Stimulated activated naive CD4-positive, alpha-beta T cell treated with Interleukin-2 at 50 U/mL for 16 hours (primary cell): ENCODE measurements at regions not wholly inside any gene's neighbourhood (a gene's known extent, or its start where the extent isn't known, plus 50 kb on each side); places are given as distances from the start of the nearest gene placed in this dataset.
"Not testable (repeated sequence)": the region's sequence is repeated elsewhere in the genome, so short reads cannot be mapped to it uniquely, and the experiment has no call there.

ENCODE experiments used
- DNase-seq: peaks from one replicate; lab custom pipeline; 2025; lab: John Stamatoyannopoulos, UW

DNA sequence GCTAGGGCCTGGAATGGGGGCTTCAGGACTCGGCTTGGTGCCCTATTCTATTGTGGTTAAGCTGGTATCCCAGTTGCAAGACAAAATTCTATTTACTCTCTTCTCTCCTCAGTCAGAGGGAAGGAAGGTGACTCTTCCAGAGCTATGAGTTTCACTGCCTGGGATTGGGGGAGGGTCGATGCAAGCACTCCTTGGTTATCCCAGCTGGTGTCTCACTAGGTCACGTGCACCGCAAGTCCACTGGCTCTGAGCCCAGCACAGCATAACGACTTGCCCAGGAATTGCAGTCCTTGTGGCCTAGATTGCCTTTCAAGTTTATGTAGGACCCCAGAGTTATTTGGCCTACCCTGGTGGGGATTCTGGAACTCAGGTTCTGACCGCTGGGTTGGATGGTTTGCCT, 958.8 kb downstream of the IGSF11 start:
- no peak for DNase-seq

DNA sequence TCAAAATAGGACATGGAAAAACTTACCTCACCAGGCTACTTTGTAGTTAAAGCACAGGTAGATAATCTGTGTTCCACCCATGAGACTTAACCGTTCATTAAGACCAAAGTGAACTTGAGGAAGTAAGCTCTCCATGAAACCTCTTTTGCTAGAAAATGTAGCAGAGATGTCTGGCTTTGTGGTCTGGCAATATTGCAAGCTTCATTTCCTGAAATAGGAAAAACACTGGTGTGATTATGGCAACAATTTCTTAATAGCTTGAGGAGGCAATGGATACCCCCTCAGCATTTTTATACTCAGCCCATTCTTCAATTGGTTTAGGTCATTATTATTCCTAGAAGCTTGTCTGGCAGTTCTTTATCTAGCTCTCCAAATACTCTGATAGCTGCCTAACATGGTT, 957.3 kb downstream of the IGSF11 start:
- DNase-seq, result no peak

DNA sequence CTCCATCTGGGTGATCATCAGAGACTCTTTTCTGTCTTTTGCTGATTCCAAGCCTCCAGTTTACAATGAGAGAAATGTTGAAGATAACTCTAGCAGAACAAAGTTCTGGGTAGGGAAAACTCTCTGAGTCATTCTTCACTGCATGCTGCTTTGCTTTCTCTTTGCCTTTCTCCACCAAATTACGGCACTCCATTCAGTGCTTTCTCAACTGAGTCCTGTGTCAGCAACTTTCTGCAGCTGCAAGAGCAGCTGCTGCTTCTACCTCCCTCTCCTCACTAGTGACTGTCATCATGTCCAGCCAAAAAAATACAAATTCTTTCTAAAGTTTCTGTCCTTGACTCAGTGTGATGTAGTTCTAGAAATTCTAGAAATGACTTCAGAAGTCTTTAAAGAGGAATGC, 953.8 kb downstream of the IGSF11 start:
- no peak for DNase-seq

DNA sequence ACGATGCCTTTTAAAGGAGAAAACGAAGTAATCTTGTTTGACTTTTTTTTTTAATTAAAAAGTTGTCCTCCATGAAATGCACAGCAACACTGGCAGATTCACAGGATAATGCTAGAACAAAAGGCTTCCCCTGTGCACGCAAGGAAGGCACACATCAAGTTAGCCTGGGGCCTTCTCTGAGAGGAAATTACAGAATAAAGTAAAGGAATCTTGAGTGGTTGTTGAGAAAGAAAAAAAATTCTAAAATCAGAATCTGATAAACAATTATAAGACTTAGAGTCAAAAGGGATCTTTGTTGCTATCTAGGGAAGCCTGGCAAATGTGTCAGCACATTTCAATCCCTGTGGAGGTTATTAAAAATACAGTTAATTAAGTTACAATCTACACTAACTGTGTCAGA, 946.0 kb downstream of the IGSF11 start:
- DNase-seq, result no peak

DNA sequence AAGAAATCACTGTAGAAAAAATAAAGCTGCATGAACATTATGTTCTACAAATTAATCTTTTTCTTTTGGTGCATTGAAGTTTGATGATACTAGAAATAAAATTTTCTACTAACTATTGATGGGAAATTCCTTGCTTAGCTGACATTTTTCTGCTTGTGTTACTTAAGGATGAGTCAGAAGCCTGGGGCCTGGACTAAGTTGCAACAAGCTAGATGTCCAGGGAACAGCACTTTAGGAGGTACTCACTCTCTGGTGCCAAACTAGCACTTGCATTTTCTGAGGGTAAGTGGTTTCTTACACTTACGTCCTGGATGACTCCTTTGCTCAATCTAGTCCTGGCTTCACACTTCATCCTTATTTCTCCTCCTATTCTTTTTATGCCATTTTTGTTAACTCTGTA, 945.1 kb downstream of the IGSF11 start:
- DNase-seq, result no peak

DNA sequence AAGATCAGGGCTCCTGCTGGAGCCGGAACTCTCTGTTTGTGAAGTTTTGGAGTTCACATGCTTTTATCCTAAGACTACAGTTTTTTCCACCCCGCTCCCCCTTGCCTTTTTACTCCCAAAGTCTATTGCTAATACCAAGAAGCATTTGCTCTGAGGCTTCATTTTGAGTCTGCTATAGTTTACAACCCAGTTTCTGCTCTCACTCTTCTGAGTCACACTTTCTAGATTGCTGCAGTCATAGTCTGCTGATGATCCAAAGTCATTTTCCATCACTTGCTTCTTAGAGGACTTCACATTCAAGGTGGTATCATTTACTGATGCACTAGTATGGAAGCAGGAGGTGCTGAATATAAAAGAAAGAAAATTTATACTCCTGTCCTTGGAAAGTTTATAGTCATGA, 937.4 kb downstream of the IGSF11 start:
- DNase-seq, result no peak

DNA sequence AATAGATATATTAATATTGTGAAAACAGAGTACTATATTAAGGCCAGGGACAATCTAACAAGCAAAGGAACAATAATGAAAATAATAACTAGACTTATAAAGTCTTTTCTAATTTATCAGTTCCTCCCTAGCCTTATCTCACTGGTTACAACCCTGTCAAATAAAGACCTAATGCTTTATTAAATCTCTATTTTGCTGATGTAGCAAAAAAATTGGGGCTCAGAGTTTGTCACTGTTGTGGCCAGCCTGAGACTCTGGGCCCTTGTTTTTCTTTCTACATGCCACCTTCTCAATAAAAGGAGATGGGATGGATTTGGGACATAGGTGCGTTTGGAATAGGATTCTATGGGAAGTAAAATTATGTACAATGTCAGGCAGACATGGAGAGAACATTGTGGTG, 937.0 kb downstream of the IGSF11 start:
- no peak for DNase-seq

DNA sequence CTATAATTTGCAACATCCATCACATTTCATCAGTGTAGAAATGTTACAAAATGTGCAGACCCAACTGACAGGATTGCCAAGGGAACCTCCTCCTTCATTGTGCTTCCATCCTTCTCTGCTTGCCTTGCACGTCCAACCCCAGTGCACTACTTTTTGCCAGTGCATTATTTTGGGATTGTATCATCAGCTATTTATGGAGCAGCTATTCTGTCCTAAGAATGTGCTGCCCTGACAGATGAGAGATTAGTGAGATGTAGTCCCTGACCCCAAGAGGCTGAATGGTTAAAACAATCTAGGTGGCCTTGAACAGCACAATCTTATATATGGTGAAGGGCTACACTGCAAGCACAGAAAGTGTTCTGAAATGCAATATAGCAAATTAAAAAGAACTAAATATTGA, 935.8 kb downstream of the IGSF11 start:
- no peak for DNase-seq

DNA sequence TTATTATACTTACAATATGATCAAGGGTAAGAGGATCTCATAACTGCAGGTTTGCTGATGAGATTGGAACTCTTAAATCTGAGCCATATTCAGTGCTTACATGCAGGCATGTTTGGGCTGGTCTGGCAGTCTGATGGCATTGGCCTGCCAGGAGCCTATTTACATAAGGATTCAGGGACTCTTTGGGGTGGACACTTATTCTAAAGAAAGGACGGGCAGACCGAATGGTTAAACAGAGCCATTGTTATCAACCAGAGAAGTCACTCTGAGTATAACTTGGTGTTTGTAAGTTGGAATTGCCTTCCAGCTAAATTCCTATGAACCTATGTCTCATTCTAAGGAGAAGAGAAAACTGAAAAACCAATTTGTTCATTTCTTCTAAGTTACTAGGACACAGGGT, 932.8 kb downstream of the IGSF11 start:
- no peak for DNase-seq

DNA sequence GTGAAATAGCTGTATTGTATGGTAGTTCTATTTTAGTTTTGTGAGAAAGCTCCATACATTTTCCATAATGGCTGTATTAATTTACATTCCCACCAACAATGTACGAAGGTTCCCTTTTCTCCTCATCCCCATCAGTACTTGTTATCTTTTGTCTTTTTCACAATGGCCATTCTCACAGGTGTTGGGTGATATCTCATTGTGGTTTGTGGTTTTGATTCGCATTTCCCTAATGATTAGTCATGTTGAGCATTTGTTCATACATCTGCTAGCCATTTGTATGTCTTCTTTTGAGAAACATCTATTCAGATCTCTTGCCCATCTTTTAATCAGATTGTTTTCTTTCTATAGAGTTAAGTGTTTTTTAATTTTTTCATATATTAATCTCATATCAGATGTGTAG, 931.9 kb downstream of the IGSF11 start:
- DNase-seq, result no peak

DNA sequence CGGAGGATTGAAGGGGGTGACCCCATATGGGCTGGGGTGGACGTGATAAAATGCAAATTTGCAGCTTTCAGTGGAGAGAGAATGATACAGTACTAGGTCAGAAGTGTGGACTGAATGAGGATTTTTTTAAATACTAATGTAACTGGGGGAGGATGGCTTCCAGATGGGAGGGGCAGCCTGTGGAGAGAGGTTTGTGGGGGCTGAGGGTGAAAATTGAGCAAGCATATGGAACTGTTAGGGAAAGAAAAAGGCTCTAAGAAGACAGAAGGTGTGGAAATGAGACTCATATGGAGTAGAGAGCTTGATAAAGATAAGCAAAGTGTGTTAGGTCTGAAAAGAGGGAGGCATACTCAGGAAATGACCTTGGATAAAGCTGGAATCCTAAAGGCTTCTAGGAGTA, 926.4 kb downstream of the IGSF11 start:
- DNase-seq, result no peak

DNA sequence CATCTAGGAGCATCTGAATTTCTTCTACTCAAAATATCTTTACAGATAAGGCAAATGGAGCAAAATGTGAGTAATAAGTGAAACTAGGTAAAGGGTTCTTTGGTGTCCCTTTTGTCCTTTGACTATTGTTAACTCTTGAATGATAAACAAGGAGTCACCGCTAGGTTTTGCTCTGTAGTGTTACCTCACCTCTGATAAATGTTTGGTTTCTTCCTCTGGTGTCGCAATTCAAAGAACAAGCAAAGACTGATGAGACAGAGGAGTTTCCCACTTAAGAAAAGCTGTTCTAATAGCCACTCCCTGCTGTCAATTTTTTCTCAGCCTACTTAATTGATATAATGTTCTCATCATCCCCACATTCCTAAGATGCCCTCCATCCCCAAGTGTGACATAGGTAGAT, 925.9 kb downstream of the IGSF11 start:
- DNase-seq, result no peak

DNA sequence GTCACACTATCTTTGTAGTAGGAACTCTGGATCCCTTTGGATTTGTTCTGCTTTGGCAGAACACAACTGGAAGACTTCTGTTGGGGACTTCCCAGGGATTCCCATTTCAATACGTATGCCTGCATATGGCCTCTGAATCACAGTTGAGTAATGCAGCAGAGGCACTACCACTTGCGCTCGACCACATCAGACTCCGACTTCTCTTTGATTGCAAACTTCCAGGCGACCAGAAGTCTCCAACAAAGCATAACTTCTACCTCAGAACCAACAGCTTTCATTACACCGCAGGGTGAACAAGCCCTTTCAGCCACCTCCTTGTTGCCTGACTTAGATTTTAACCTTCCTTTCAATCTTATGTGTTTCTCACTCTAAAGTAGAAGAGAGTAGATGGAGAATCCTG, 924.4 kb downstream of the IGSF11 start:
- DNase-seq, result no peak

DNA sequence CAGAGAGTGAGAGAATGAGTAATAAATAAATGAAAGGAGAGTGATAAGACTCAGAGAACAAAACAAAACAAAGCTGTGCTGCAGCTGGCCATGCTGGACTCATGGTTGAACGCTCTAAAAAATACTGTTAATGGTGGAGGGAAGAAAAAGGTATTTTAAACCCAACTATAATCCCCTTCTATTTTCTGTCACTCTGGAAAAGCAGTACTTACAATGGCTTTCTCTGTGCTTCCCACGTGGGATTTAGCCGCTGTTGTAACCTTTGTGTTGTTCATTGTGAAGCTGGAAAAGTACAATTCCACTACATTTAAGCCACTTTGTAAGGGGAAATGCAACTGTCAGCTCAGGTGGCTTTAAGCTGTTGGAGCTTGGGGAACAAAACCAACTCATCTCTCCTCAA, 917.7 kb downstream of the IGSF11 start:
- DNase-seq, result no peak

DNA sequence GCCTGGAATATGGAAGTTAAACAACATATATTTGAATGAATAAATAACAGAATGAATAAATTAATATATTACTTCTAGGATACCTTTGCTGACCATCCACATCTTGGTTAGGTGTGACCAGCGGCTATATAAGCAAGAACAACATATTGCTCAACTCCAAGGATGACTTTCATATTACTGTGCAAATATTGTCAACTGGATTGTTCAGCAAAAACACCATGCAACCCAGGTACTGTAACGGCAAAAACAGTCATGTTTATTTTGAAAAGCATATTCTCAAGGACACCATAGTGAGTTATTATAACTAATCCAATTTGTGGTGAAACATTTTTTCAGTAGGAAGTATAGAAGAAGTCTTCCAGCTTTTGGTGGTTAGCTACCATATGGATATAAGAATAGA, 907.9 kb downstream of the IGSF11 start:
- no peak for DNase-seq

DNA sequence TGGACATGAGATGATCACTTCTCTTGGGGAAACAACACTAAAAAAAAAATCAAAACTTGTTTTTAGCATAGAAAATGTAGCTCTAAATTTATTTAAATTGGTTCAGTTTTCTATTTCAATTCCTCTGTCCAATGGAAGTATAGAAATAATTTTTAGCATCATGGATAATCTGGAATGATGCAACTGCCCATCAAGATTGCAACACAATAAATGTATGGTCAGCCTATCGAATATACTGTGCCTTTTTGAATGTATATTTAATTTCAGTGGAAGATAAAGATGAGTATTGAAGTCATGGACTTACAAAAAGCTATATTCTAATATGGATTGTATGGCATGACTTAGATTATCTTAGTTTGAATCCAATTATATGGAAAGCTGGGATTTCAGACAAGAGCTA, 906.7 kb downstream of the IGSF11 start:
- DNase-seq, result no peak

DNA sequence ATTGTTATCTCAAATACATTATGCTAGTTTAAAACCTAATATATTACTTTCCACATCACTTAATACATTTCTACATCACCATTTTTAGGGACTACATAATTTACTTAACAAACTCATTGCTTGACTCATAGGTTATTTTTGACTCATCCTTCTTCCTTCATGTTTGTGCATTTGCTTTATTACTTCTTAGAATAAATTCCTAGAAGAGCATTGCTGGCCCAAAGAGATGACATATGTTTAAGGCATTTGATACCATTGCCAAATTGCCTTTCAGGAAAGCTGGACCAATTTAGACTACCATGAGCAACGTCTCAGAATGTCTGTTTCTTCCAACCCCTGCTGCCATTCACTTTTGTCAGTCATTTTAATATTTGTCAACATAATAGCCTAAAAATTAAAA, 905.8 kb downstream of the IGSF11 start:
- no peak for DNase-seq

DNA sequence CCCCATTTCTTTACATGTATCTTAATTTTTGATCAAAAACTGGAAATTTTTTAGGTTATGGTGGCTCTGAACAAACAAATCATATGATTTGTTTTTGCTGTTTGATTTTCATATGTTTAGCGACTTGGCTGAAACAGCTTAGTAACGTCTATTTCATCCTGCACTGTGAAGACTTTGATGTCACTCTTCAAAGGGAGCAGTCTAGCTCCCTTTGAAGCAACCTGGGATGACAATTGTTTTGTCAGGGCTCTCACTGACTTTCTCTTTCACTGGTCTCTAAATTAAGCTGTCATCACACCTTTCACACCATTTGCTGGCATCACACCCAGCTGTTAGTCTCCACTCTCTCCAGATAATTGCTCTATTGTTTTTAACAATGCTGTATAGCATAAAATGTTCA, 896.9 kb downstream of the IGSF11 start:
- no peak for DNase-seq

DNA sequence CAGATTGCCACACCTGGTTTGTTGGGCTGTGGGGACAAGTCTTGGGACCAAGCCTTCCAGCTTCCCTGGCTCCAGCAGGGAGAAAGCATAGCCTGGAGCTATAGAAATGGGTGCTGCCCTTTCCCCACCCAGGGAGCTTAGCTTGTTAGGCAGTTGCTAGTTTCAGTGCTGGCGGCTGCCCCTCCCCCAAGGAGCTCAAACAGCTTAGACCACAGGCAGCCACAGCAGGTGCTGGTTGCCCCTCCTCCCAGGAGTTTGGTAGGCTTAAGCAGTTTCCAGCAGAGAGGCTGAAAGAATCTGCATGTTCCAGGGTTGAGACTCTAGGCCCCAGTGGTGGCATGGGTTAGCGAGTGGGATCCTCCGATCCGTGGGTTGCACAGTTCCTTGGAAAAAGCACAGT, 889.7 kb downstream of the IGSF11 start:
- DNase-seq, result no peak

DNA sequence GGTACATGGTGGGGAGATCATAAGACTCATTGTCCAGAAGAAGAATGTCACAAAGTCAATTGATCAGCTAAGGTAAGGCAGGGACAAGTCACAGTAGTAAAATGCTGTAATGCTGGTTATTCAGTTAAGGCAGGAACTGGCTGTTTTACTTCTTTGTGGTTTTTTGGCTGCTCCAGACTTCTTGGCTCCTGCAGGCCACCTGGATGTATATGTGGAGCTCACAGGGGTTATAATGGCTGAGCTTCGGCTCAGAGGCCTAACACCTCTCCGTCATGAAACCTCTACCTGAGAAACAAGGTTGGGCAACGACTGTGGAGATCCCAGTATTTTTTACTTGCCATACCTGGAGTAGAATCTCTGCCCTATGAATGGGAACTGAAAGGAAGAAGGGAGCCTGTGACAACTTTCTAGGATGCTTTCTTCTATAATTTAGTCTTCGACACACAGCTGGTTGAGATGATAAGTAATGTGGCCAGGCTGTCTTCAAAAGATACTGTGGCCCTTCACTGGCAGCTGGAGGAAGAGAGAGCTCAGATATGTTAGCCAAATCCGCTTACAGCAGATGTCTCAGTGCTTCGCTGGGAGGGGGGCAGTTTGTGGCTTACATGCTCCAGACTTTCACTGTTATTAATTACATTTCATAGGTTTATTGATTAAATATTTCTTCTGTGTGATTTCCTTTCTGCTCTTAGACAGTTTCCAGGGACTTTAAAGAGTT, 887.8 kb downstream of the IGSF11 start:
- DNase-seq, result no peak

DNA sequence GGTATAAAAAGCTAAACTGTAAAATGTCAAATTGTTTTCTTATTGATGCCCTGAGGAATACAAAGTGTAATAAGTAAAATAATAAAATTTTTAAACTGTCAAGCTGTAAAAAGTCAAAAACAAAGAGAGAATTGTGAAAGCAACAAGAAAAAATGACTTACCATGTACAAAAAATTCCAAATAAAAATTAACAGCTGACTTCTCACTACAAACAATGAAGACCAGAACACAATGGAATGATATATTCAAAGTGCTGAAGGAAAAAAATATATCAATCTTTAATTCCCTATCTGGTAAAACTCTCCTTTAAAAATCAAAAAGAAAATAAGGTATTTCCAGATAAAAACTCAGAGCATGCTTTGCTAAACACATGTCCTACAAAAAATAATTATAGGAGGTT, 883.5 kb downstream of the IGSF11 start:
- DNase-seq, result no peak

DNA sequence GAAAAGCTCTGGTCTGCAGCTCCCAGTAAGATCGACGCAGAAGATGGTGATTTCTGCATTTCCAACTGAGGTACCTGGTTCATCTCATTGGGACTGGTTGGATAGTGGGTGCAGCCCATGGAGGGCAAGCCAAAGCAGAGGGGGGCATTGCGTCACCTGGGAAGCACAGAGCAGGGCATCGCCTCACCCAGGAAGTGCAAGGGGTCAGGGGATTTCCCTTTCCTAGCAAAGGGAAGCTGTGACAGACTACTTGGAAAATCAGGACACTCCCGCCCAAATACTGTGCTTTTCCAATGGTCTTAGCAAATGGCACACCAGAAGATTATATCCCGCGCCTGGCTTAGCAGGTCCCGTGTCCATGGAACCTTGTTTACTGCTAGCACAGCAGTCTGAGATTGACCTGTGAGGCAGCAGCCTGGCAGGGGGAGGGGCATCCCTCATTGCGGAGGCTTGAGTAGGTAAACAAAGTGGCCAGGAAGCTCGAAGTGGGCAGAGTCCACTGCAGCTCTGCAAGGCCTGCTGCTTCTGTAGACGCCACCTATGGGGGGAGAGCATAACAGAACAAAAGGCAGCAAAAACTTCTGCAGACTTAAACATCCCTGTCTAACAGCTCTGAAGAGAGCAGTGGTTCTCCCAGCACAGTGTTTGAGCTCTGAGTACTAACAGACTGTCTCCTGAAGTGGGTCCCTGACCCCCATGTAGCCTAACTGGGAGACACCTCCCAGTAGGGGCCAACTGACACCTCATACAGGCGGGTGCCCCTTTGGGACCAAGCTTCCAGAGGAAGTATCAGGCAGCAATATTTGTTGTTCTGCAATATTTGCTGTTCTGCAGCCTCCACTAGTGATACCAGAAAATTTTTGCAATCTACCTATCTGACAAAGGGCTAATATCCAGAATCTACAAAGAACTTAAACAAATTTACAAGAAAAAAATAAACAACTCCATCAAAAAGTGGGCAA, 871.7 kb downstream of the IGSF11 start:
- not testable (repeated sequence) for DNase-seq

DNA sequence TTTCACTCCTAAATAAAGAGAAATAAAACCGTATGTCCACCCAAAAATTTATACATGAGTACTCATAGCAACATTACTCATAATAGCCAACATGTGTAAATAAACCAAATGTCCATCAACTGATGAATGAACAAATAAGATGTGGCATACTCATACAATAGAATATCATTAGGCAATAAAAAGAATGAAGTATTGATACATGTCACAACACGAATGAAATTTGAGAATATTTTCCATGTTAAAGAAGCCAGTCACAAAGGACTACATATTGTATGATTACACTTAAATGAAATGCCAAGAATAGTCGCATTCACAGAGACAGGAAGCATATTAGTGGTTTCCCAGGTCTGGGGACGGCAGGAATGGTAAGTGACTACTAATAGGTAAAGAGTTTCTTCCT, 869.2 kb downstream of the IGSF11 start:
- DNase-seq, result no peak

DNA sequence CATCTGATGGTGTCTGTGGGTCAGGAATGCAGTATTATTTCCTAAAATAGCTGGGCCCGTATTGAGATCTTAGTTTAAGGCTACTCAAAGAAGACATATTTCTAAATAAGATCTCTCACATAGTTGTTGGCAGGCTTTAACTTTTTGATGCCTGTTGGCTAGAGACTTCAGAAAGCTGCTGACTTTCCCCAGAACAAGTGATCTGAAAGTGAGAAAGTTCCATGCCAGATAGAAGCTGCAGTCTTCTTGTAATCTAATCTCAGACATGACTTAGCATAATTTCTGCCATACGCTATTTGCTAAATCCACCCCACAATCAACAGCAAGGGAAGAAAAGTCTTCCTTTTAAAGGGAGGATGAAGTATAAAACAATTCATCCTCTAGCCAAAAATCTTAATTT, 867.1 kb downstream of the IGSF11 start:
- no peak for DNase-seq
